SK-N-SH (cell line): ENCODE measurements at regions not wholly inside any gene's neighbourhood (a gene's known extent, or its start where the extent isn't known, plus 50 kb on each side); places are given as distances from the start of the nearest gene placed in this dataset.

Experiments used
- CTCF ChIP-seq: fragments of 200-600 bp; sonication (generic); IDR thresholded peaks from 2 replicates; pipeline ENCODE4 v1.6.1; 2017; ENCODE audit warnings: antibody characterized with exemption, mild to moderate bottlenecking, moderate library complexity
- ELF1 ChIP-seq: IDR thresholded peaks from 2 replicates; pipeline ENCODE4 v1.4.0; 2012
- EZH2phosphoT487 ChIP-seq: fragments of 200-600 bp; sonication (generic); IDR thresholded peaks from 2 replicates; pipeline ENCODE4 v1.6.1; 2017; ENCODE audit warnings: low read depth, mixed run types, mild to moderate bottlenecking, antibody characterized with exemption, moderate library complexity, borderline replicate concordance
- FOSL2 ChIP-seq: IDR thresholded peaks from 2 replicates; pipeline ENCODE4 v1.4.0; 2012; ENCODE audit warnings: low read depth, mild to moderate bottlenecking, moderate library complexity, borderline replicate concordance
- GABPA ChIP-seq: IDR thresholded peaks from 2 replicates; pipeline ENCODE4 v1.4.0; 2012; ENCODE audit warnings: low read depth, mild to moderate bottlenecking
- IRF3 ChIP-seq: fragments of 150-350 bp; IDR thresholded peaks from 2 replicates; pipeline ENCODE4 v1.6.1; 2016; ENCODE audit warnings: mild to moderate bottlenecking, low read depth, low read length
- MXI1 ChIP-seq: IDR thresholded peaks from 2 replicates; pipeline ENCODE4 v1.6.1; 2012; ENCODE audit warnings: mild to moderate bottlenecking, low read depth, low read length, improper control_type of control experiment
- POLR2AphosphoS5 ChIP-seq: IDR thresholded peaks from 2 replicates; pipeline ENCODE4 v1.6.1; 2012; ENCODE audit warnings: low read depth, low read length
- REST ChIP-seq: IDR thresholded peaks from 2 replicates; pipeline ENCODE4 v1.6.1; 2012; ENCODE audit warnings: mild to moderate bottlenecking, low read depth, low read length, moderate library complexity
- RFX5 ChIP-seq: IDR thresholded peaks from 2 replicates; pipeline ENCODE4 v1.6.1; 2012; ENCODE audit warnings: mild to moderate bottlenecking, improper control_type of control experiment, low read length
- SIN3A ChIP-seq: IDR thresholded peaks from 2 replicates; pipeline ENCODE4 v1.6.1; 2012; ENCODE audit warnings: low read depth, mild to moderate bottlenecking, low read length, moderate library complexity, borderline replicate concordance
- TCF12 ChIP-seq: IDR thresholded peaks from 2 replicates; pipeline ENCODE4 v1.4.0; 2012
- TEAD4 ChIP-seq: IDR thresholded peaks from 2 replicates; pipeline ENCODE4 v1.4.0; 2012; ENCODE audit warnings: mild to moderate bottlenecking, borderline replicate concordance; ENCODE audit not compliant: insufficient read depth

- no peak for TF ChIP-seq REST
- TF ChIP-seq CTCF = no peak
- TF ChIP-seq FOSL2 = peak; percentile 93
- TF ChIP-seq POLR2AphosphoS5 = peak; percentile 82; the same call in 1 of the 2 replicates
- no peak for TF ChIP-seq EZH2phosphoT487
- peak; percentile 74; the same call in 1 of the 2 replicates for TF ChIP-seq SIN3A
- no peak for TF ChIP-seq GABPA
- no peak for TF ChIP-seq ELF1
- no peak for TF ChIP-seq TEAD4
- no peak for TF ChIP-seq RFX5
- TF ChIP-seq IRF3 = no peak
- TF ChIP-seq MXI1 = no peak
- peak; percentile 96 for TF ChIP-seq TCF12
Measured at GRCh38 chr7:131008840-131009711, 275.1 kb upstream of the KLF14 start.
